ENCODE measurements at regions not wholly inside any gene's neighbourhood (a gene's known extent, or its start where the extent isn't known, plus 50 kb on each side); places are given as distances from the start of the nearest gene placed in this dataset.

- BruUV-seq (replicated peaks) = no TSS peak
- H3K9me3 ChIP-seq (ENCODE audit: low read depth, low read length, poor library complexity, severe bottlenecking) = no peaks in the 10 kb centered on the region
- no peak overlapping the region for H3K27ac ChIP-seq (ENCODE audit: low read depth, low read length, poor library complexity, severe bottlenecking)
- ChIA-PET CTCF (no interaction called here), POLR2A (ENCODE audit: low non-redundant PET) (no interaction called here)
- no peaks in the 10 kb centered on the region for H3K36me3 ChIP-seq (ENCODE audit: insufficient read depth, low read length, poor library complexity, severe bottlenecking)
- DNase-seq (ENCODE audit: low spot score) = no peak
- intact Hi-C loops (cut with micrococcal nuclease; ENCODE audit: unreplicated experiment) = no loop called here
- TF ChIP-seq EZH2 (IDR thresholded peaks at IDR 0.05; ENCODE audit: borderline replicate concordance, low read depth, low read length, poor library complexity, severe bottlenecking) (no peak), CTCF (conservative IDR thresholded peaks at IDR 0.05; ENCODE audit: low read depth, low read length) (no peak)
- no peaks in the 10 kb centered on the region for H3K4me1 ChIP-seq (ENCODE audit: insufficient read depth, low read length, poor library complexity, severe bottlenecking)
- H3K27me3 ChIP-seq (replicated peaks; ENCODE audit: insufficient read depth, low read depth, low read length, poor library complexity) = peaks cover 16% of the 10 kb centered on the region
- no peak overlapping the region for H3K4me3 ChIP-seq (ENCODE audit: low read depth, low read length, poor library complexity, severe bottlenecking)
These were observed 224.9 kb downstream of the CENPF start for GRCh38 chr1:214827883-214828282.

- H3K27ac ChIP-seq (ENCODE audit: low read depth, low read length, poor library complexity, severe bottlenecking) = no peak overlapping the region
- no peaks in the 10 kb centered on the region for H3K4me1 ChIP-seq (ENCODE audit: insufficient read depth, low read length, poor library complexity, severe bottlenecking)
- no peak overlapping the region for H3K4me3 ChIP-seq (ENCODE audit: low read depth, low read length, poor library complexity, severe bottlenecking)
- intact Hi-C loops (cut with micrococcal nuclease; ENCODE audit: unreplicated experiment) = no loop called here
- no TSS peak for BruUV-seq (replicated peaks)
- H3K36me3 ChIP-seq (ENCODE audit: insufficient read depth, low read length, poor library complexity, severe bottlenecking) = no peaks in the 10 kb centered on the region
- ChIA-PET CTCF (no interaction called here), POLR2A (ENCODE audit: low non-redundant PET) (no interaction called here)
- no peaks in the 10 kb centered on the region for H3K9me3 ChIP-seq (ENCODE audit: low read depth, low read length, poor library complexity, severe bottlenecking)
- TF ChIP-seq CTCF (conservative IDR thresholded peaks at IDR 0.05; ENCODE audit: low read depth, low read length) (no peak), EZH2 (IDR thresholded peaks at IDR 0.05; ENCODE audit: borderline replicate concordance, low read depth, low read length, poor library complexity, severe bottlenecking) (no peak)
- H3K27me3 ChIP-seq (replicated peaks; ENCODE audit: insufficient read depth, low read depth, low read length, poor library complexity) = peaks cover 21% of the 10 kb centered on the region
- no peak for DNase-seq (ENCODE audit: low spot score)
These were observed 227.9 kb downstream of the CENPF start for GRCh38 chr1:214830941-214831340.

- DNase-seq (ENCODE audit: low spot score) = no peak
- Histone ChIP-seq H3K27me3 (replicated peaks; ENCODE audit: insufficient read depth, low read depth, low read length, poor library complexity) (peaks cover 24% of the 10 kb centered on the region), H3K4me3 (ENCODE audit: low read depth, low read length, poor library complexity, severe bottlenecking) (no peak overlapping the region), H3K4me1 (ENCODE audit: insufficient read depth, low read length, poor library complexity, severe bottlenecking) (no peaks in the 10 kb centered on the region), H3K27ac (ENCODE audit: low read depth, low read length, poor library complexity, severe bottlenecking) (no peak overlapping the region), H3K36me3 (ENCODE audit: insufficient read depth, low read length, poor library complexity, severe bottlenecking) (no peaks in the 10 kb centered on the region), H3K9me3 (ENCODE audit: low read depth, low read length, poor library complexity, severe bottlenecking) (no peaks in the 10 kb centered on the region)
- POLR2A ChIA-PET (ENCODE audit: low non-redundant PET) = no interaction called here
- no TSS peak for BruUV-seq (replicated peaks)
- intact Hi-C loops (cut with micrococcal nuclease; ENCODE audit: unreplicated experiment) = no loop called here
- TF ChIP-seq EZH2 (IDR thresholded peaks at IDR 0.05; ENCODE audit: borderline replicate concordance, low read depth, low read length, poor library complexity, severe bottlenecking) (no peak), CTCF (conservative IDR thresholded peaks at IDR 0.05; ENCODE audit: low read depth, low read length) (no peak)
- CTCF ChIA-PET = no interaction called here
These were observed 229.0 kb downstream of the CENPF start for GRCh38 chr1:214831956-214832355.
